A549 (cell line): ENCODE measurements at regions not wholly inside any gene's neighbourhood (a gene's known extent, or its start where the extent isn't known, plus 50 kb on each side); places are given as distances from the start of the nearest gene placed in this dataset.
"Not testable (repeated sequence)": the region's sequence is repeated elsewhere in the genome, so short reads cannot be mapped to it uniquely, and the experiment has no call there.

ENCODE experiments used
- ATAC-seq, 2 experiments: fragments of 200-7000 bp in 1 of 2; fragments of >200 bp in 1 of 2; cut with Nextera tagmentation in 1 of 2; cut with Tn5 transposase in 1 of 2; 3 replicates each; pipeline versions ENCODE4 v1.8.0 to v1.9.1; 2018 to 2020; ENCODE audit warnings: mild to moderate bottlenecking in 1 of 2, moderate library complexity in 1 of 2
- CTCF ChIA-PET: fragments of 300-600 bp; sonication (Branson Sonifier 250); formaldehyde crosslinking; extraction: SDS; loops from one replicate; lab custom pipeline; 2021; ENCODE audit warnings: antibody characterized with exemption, inconsistent platforms; lab: Yijun Ruan, JAX
- POLR2A ChIA-PET: fragments of 350-600 bp; formaldehyde crosslinking; extraction: SDS; loops from one replicate; lab custom pipeline; 2021; ENCODE audit warnings: antibody characterized with exemption, inconsistent platforms; lab: Yijun Ruan, JAX
- DNase-seq, 2 experiments: peaks; one replicate each; pipeline versions ENCODE4 v3.0.0 to v3.0.0-alpha.2; 2011 to 2016; ENCODE audit warnings: low read depth in 1 of 2, low spot score in 1 of 2
- FAIRE-seq: peaks from 2 replicates; lab custom pipeline; 2011; peaks lifted over from hg19 to GRCh38; lab: Jason Lieb, UNC
- H3K27ac ChIP-seq, 2 experiments: fragments of >200 bp; sonication (Bioruptor Twin); formaldehyde crosslinking; 3 replicates each; pipeline ENCODE4 v1.5.1; 2016 to 2017
- H3K4me1 ChIP-seq: fragments of >200 bp; sonication (Bioruptor Twin); formaldehyde crosslinking; 3 replicates; pipeline ENCODE4 v1.6.1; 2016
- H3K4me2 ChIP-seq: fragments of >200 bp; sonication (Bioruptor Twin); formaldehyde crosslinking; 3 replicates; pipeline ENCODE4 v1.6.1; 2016
- H3K4me3 ChIP-seq: fragments of >200 bp; sonication (Bioruptor Twin); formaldehyde crosslinking; 3 replicates; pipeline ENCODE4 v1.5.1; 2016
- H3K9me3 ChIP-seq: fragments of >200 bp; sonication (Bioruptor Twin); formaldehyde crosslinking; 3 replicates; pipeline ENCODE4 v1.6.1; 2016
- CBX2 ChIP-seq: fragments of 200-600 bp; sonication (generic); IDR thresholded peaks from 2 replicates; pipeline ENCODE4 v1.6.1; 2016; ENCODE audit warnings: low read depth, mild to moderate bottlenecking, borderline replicate concordance
- CHD2 ChIP-seq: fragments of 150-350 bp; IDR thresholded peaks from 2 replicates; pipeline ENCODE4 v1.6.1; 2014; ENCODE audit warnings: low read length; ENCODE audit not compliant: partially characterized antibody
- EHMT2 ChIP-seq: fragments of 200-600 bp; sonication (generic); IDR thresholded peaks from 2 replicates; pipeline ENCODE4 v1.6.1; 2016; ENCODE audit warnings: antibody characterized with exemption, low read depth, mild to moderate bottlenecking, moderate library complexity
- EP300 ChIP-seq, 2 experiments: fragments of >200 bp; sonication (Bioruptor Twin); formaldehyde crosslinking; IDR thresholded peaks; 2 replicates in 1 of 2; 3 replicates in 1 of 2; pipeline ENCODE4 v1.6.1; 2016 to 2017
- FOSL2 ChIP-seq, 2 experiments: fragments of 450-650 bp in 1 of 2; fragments of >200 bp in 1 of 2; sonication (Bioruptor Twin) in 1 of 2; formaldehyde crosslinking; IDR thresholded peaks; 2 replicates each; pipeline versions ENCODE4 v1.5.0 to v1.6.1; 2016 to 2020; ENCODE audit warnings: mild to moderate bottlenecking in 1 of 2, moderate library complexity in 1 of 2
- HOXA7 ChIP-seq: fragments of 250-450 bp; sonication (Bioruptor Pico); IDR thresholded peaks from 2 replicates; pipeline ENCODE4 v1.5.0; 2020; ENCODE audit warnings: mild to moderate bottlenecking, moderate library complexity
- JUNB ChIP-seq: fragments of >200 bp; sonication (Bioruptor Twin); formaldehyde crosslinking; IDR thresholded peaks from 2 replicates; pipeline ENCODE4 v1.6.1; 2016
- KDM5A ChIP-seq: fragments of 200-600 bp; sonication (generic); IDR thresholded peaks from 2 replicates; pipeline ENCODE4 v1.6.1; 2016; ENCODE audit warnings: antibody characterized with exemption, mild to moderate bottlenecking
- MAFK ChIP-seq: fragments of 450-650 bp; IDR thresholded peaks from 2 replicates; pipeline ENCODE4 v1.6.1; 2014; ENCODE audit not compliant: partially characterized antibody
- MYC ChIP-seq: IDR thresholded peaks from 2 replicates; pipeline ENCODE4 v1.6.1; 2012; ENCODE audit warnings: mild to moderate bottlenecking, inconsistent platforms, low read length, improper control_type of control experiment, borderline replicate concordance
- NPAS2 ChIP-seq: fragments of 250-450 bp; sonication (Bioruptor Pico); IDR thresholded peaks from 2 replicates; pipeline ENCODE4 v1.8.0; 2022; ENCODE audit warnings: mild to moderate bottlenecking, moderate library complexity, borderline replicate concordance
- POLR2AphosphoS2 ChIP-seq: conservative IDR thresholded peaks from 2 replicates; pipeline ENCODE4 v1.6.1; 2012; ENCODE audit warnings: low read length, improper control_type of control experiment, inconsistent platforms
- RAD21 ChIP-seq, 2 experiments: fragments of >200 bp in 1 of 2; sonication (Bioruptor Twin) in 1 of 2; formaldehyde crosslinking in 1 of 2; IDR thresholded peaks in 1 of 2; conservative IDR thresholded peaks in 1 of 2; 2 replicates in 1 of 2; 3 replicates in 1 of 2; pipeline ENCODE4 v1.6.1; 2012 to 2018; ENCODE audit warnings: inconsistent platforms in 1 of 2
- SREBF2 ChIP-seq: fragments of 450-650 bp; IDR thresholded peaks from 2 replicates; pipeline ENCODE4 v1.6.1; 2014; ENCODE audit warnings: mild to moderate bottlenecking, moderate library complexity
- TFCP2L1 ChIP-seq: fragments of 250-450 bp; sonication (Bioruptor Pico); IDR thresholded peaks from 2 replicates; pipeline ENCODE4 v1.5.0; 2021; ENCODE audit warnings: mild to moderate bottlenecking
- WGBS: methylation state at CpG from one replicate; pipeline ENCODE4 v1.1.6; 2017; ENCODE audit errors: missing lambda C conversion rate; 5-methylcytosine and 5-hydroxymethylcytosine counted together
- TF ChIP-seq, protein P1 (sequence below): fragments of 200-600 bp; sonication (generic); IDR thresholded peaks from 2 replicates; pipeline ENCODE4 v1.6.1; 2016; ENCODE audit warnings: antibody characterized with exemption, mild to moderate bottlenecking, moderate library complexity
- TF ChIP-seq, protein P2 (sequence below): fragments of 250-450 bp; sonication (Bioruptor Pico); IDR thresholded peaks from 2 replicates; pipeline ENCODE4 v1.5.0; 2020; ENCODE audit warnings: low read depth, mild to moderate bottlenecking, moderate library complexity
- TF ChIP-seq, protein P3 (sequence below): fragments of 450-650 bp; IDR thresholded peaks from 2 replicates; pipeline ENCODE4 v1.6.1; 2014; ENCODE audit warnings: antibody characterized with exemption

DNA sequence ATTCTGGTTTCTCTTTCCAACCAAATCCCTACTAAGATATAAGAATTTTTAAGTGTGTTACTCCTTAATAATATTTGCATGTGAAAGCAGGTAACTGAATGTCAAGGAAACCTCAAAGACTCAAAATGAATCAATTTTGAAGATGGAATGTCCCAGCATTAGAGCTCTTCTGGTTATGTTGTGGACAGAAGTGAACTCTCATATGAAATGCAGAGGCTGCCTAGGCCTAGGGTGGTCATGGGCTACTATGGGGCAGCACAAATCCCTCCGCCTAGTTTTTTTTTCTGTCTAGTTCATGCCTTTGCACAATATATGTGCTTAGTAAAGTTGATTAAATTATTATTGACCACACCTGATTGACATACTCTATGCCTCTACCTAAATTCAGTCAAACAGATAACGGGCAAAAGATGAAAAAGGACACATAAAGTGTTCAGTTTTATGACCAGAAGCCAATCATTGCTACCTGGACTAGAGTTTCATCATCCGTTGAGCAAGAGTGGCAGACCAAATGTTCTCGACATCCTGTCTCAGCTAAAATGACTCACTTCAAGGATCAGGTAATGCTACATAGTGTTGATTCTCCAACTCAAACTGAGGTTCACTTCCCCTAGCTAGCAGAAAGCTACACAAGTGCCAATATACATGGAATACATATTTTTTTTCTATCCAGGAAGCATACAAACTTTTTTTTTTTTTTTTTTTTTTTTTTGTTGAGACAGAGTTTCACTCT is 1211.4 kb downstream of the VRK1 start:
- 5% methylated on average over 4 of the region's 4 CpGs for WGBS
- no peaks in the 10 kb centered on the region for H3K4me1 ChIP-seq
- POLR2A ChIA-PET: no interaction called here
- ATAC-seq: no peak
- no peak for TF ChIP-seq JUNB
- no peak for TF ChIP-seq HOXA7 (CRISPR knock-in tag)
- TF ChIP-seq, protein P1, sequence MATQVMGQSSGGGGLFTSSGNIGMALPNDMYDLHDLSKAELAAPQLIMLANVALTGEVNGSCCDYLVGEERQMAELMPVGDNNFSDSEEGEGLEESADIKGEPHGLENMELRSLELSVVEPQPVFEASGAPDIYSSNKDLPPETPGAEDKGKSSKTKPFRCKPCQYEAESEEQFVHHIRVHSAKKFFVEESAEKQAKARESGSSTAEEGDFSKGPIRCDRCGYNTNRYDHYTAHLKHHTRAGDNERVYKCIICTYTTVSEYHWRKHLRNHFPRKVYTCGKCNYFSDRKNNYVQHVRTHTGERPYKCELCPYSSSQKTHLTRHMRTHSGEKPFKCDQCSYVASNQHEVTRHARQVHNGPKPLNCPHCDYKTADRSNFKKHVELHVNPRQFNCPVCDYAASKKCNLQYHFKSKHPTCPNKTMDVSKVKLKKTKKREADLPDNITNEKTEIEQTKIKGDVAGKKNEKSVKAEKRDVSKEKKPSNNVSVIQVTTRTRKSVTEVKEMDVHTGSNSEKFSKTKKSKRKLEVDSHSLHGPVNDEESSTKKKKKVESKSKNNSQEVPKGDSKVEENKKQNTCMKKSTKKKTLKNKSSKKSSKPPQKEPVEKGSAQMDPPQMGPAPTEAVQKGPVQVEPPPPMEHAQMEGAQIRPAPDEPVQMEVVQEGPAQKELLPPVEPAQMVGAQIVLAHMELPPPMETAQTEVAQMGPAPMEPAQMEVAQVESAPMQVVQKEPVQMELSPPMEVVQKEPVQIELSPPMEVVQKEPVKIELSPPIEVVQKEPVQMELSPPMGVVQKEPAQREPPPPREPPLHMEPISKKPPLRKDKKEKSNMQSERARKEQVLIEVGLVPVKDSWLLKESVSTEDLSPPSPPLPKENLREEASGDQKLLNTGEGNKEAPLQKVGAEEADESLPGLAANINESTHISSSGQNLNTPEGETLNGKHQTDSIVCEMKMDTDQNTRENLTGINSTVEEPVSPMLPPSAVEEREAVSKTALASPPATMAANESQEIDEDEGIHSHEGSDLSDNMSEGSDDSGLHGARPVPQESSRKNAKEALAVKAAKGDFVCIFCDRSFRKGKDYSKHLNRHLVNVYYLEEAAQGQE: no peak
- TF ChIP-seq, all 56 proteins: peak for 0
- FAIRE-seq (no peak), DNase-seq (no peak)
- no peak overlapping the region for H3K27ac ChIP-seq
- CTCF ChIA-PET: no interaction called here
- H3K9me3 ChIP-seq: no peaks in the 10 kb centered on the region
- no peak overlapping the region for H3K4me2 ChIP-seq
- no peak overlapping the region for H3K4me3 ChIP-seq

DNA sequence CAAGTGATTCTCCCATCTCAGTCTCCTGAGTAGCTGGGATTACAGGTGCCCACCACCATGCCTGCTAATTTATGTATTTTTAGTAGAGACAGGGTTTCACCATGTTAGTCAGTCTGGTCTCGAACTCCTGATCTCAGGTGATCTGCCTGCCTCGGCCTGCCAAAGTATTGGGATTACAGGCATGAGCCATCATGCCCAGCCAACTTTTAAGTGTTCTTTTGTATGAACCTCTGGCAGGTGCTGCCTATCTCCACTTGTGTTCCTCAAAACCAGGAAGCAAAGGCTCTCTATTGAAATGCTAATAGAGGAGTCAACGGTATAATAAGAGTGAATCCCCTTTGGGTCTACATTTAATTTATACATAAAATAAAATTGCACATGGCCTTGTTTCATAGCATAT is 1212.0 kb downstream of the VRK1 start:
- DNase-seq, H3K4me2 ChIP-seq, POLR2A ChIA-PET, ATAC-seq, H3K4me3 ChIP-seq, FAIRE-seq, H3K9me3 ChIP-seq, H3K27ac ChIP-seq, CTCF ChIA-PET, H3K4me1 ChIP-seq: not testable (repeated sequence)
- WGBS: 1% methylated on average over 3 of the region's 3 CpGs

DNA sequence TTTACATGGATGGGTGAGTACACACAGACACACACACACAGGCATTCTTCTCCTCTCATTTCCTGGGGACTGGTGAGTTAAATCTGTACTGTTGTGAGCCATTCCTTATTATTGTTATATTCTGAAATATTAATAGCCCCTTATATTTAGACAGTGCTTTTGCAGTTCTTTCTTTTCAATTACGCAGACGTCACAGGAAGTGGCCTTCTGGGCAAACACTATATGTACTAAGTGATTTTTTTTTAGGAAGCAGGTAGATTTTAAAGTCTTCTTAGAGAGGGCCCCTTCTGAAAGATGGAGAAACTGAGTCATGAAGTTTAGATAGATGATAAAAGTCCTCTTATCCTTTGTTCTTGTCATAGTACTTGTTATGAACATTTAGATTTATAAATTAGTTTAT is 1213.6 kb downstream of the VRK1 start:
- CTCF ChIA-PET: no interaction called here
- ATAC-seq: no peak

DNA sequence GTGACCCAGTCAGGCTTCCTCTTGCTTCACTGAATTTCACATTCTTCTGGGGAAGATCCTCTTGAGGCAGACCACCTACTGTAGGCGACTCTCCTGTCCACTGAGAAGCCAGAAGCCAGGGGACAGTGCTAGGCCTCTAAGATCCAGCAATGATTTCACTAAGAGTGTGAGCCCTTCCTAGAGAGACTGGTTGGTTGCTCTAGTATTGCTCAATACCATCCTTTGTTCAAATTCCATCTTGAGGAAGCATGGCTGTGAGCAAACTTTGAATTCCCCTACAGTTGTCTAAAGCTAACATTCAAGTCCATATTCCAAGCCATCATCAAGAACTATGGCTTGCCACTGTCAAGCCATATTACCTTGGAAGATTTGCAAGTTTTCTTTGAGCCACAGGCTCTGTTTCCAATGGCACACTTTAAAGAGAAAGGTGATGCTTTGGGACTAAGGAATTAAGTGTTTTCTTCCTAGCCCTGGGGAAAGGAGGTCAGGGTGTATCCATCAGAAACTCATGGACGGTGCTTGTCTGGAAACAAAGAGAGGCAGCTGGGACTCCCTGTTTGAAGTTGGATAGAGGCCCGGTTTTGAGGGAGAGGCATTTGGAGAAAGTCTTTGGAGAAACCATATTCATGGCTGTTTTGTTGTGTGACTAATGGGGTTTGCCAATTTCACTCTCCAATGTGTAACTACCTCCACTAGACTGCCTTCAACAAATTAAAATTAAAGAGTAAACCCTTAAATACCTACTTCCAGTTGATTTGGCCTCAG is 1217.9 kb downstream of the VRK1 start:
- ChIA-PET CTCF (no interaction called here), POLR2A (no interaction called here)
- DNase-seq: no peak
- no peak overlapping the region for H3K27ac ChIP-seq
- FAIRE-seq: no peak
- no peak overlapping the region for H3K4me2 ChIP-seq
- no peaks in the 10 kb centered on the region for H3K9me3 ChIP-seq
- no peaks in the 10 kb centered on the region for H3K4me1 ChIP-seq
- 0% methylated on average over 3 of the region's 3 CpGs for WGBS
- H3K4me3 ChIP-seq: no peak overlapping the region
- ATAC-seq: no peak
- TF ChIP-seq, protein P1: no peak
- TF ChIP-seq, protein P2, sequence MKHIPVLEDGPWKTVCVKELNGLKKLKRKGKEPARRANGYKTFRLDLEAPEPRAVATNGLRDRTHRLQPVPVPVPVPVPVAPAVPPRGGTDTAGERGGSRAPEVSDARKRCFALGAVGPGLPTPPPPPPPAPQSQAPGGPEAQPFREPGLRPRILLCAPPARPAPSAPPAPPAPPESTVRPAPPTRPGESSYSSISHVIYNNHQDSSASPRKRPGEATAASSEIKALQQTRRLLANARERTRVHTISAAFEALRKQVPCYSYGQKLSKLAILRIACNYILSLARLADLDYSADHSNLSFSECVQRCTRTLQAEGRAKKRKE: no peak
- TF ChIP-seq TFCP2L1 (CRISPR knock-in tag): no peak
- no peak for TF ChIP-seq MAFK
- no peak for TF ChIP-seq KDM5A
- no peak for TF ChIP-seq RAD21 (conservative IDR thresholded peaks at IDR 0.05 in 1 of 2, IDR thresholded peaks at IDR 0.05 in 1 of 2)
- no peak for TF ChIP-seq NPAS2
- TF ChIP-seq, protein P3, sequence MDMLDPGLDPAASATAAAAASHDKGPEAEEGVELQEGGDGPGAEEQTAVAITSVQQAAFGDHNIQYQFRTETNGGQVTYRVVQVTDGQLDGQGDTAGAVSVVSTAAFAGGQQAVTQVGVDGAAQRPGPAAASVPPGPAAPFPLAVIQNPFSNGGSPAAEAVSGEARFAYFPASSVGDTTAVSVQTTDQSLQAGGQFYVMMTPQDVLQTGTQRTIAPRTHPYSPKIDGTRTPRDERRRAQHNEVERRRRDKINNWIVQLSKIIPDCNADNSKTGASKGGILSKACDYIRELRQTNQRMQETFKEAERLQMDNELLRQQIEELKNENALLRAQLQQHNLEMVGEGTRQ: no peak
- TF ChIP-seq CHD2: no peak
- TF ChIP-seq CBX2: no peak
- no peak for TF ChIP-seq MYC
- TF ChIP-seq SREBF2: no peak
- no peak for TF ChIP-seq EHMT2
- no peak for TF ChIP-seq EP300 (IDR thresholded peaks at IDR 0.05)

More for the DNA sequence above, 1213.6 kb downstream of the VRK1 start:
- Histone ChIP-seq H3K9me3 (no peaks in the 10 kb centered on the region), H3K4me1 (no peaks in the 10 kb centered on the region), H3K4me3 (no peak overlapping the region), H3K4me2 (no peak overlapping the region), H3K27ac (no peak overlapping the region)
- POLR2A ChIA-PET: no interaction called here
- WGBS: 48% methylated on average over 2 of the region's 2 CpGs
- FAIRE-seq: no peak
- TF ChIP-seq CBX2 (no peak), POLR2AphosphoS2 (no peak), RAD21 (conservative IDR thresholded peaks at IDR 0.05 in 1 of 2, IDR thresholded peaks at IDR 0.05 in 1 of 2) (no peak), FOSL2 (IDR thresholded peaks at IDR 0.05) (no peak), FOSL2 (CRISPR knock-in tag; IDR thresholded peaks at IDR 0.05) (no peak)
- no peak for DNase-seq
